ENCODE measurements at regions not wholly inside any gene's neighbourhood (a gene's known extent, or its start where the extent isn't known, plus 50 kb on each side); places are given as distances from the start of the nearest gene placed in this dataset.

DNA sequence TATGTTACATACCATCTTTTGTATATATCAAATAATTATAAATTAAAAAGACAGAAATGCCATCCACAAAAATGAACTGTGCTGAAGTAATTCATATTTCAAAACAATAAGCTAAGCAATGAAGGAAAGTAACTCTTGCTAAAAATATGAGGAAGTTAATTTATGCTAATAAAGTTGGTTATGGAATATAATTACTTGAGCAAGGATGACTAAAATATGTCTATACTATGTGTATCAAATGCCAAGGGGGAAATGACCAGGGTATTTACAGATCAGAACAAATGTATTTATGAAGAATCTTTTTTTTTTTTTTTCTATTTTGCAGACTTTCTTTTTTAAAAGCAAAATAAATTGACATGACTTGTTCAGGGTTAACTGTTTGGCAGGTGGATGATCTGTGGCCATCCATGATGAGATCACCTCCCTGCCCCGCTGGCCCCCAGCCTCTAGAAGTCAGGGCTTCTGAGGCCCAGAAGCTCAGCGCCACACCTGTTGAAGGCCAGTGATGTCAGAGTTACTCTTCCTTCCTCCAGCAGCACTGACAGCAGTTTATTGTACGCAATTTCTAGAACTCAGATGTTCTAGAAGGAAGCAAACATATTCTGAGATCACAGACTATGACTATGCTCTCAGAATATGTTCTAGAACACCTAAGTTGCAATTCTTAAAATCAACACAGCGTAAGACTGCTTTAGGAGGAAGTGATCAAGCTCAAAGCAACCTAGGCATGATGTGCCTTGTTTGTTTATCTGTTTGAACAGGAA, 196.1 kb upstream of the KLF14 start:
- intact Hi-C loops (cut with DNase I; ENCODE audit: low total_unique reads) (no loop called here), in situ Hi-C loops (cut with MboI; ENCODE audit: low sequenced_read_pairs in 4 of 4) (no loop called here)
- H3K4me1 ChIP-seq = peaks cover 91 to 98% of the 10 kb centered on the region in 2 donors
- no peak for TF ChIP-seq POLR2A (IDR thresholded peaks at IDR 0.05)
- TF ChIP-seq, protein P1, sequence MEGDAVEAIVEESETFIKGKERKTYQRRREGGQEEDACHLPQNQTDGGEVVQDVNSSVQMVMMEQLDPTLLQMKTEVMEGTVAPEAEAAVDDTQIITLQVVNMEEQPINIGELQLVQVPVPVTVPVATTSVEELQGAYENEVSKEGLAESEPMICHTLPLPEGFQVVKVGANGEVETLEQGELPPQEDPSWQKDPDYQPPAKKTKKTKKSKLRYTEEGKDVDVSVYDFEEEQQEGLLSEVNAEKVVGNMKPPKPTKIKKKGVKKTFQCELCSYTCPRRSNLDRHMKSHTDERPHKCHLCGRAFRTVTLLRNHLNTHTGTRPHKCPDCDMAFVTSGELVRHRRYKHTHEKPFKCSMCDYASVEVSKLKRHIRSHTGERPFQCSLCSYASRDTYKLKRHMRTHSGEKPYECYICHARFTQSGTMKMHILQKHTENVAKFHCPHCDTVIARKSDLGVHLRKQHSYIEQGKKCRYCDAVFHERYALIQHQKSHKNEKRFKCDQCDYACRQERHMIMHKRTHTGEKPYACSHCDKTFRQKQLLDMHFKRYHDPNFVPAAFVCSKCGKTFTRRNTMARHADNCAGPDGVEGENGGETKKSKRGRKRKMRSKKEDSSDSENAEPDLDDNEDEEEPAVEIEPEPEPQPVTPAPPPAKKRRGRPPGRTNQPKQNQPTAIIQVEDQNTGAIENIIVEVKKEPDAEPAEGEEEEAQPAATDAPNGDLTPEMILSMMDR (IDR thresholded peaks at IDR 0.05 in 4 of 5, conservative IDR thresholded peaks at IDR 0.05 in 1 of 5) = no peak
- H3K4me3 ChIP-seq = peak overlapping the region in 2 of 4 donors; percentile 27 to 28
- peaks cover 0 to 2% of the 10 kb centered on the region in 2 donors for H3K36me3 ChIP-seq
- no peaks in the 10 kb centered on the region for H3K9me3 ChIP-seq
- H3K27ac ChIP-seq = peak overlapping the region; percentile 91 to 97 (median 94)
- ATAC-seq (peak; percentile 13 to 14), DNase-seq (no peak)
- H3K27me3 ChIP-seq = no peaks in the 10 kb centered on the region

DNA sequence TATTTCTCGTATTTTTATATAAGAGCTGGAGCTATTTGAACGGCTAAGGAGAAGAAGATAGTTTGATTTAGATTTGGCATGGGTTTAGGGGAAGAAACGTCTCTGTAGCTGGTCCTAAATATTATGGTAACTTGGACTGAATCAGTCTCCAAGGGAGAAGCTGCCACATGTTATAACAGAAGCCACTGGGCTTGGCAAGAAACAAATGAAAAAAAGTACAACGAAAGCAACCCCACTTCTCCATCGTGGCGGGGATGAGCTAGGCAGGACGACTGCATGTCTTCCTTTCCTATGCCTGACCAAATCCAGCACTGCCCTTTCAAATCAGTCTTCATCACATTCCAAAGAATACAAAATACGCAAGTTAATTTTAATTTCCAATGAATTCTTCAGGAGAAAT, 196.7 kb upstream of the KLF14 start:
- intact Hi-C loops (cut with DNase I; ENCODE audit: low total_unique reads) = no loop called here
- peak overlapping the region in 2 of 4 donors; percentile 27 to 28 for H3K4me3 ChIP-seq
- peak overlapping the region; percentile 91 to 97 (median 94) for H3K27ac ChIP-seq
- DNase-seq (no peak), ATAC-seq (no peak)
- no peaks in the 10 kb centered on the region for H3K9me3 ChIP-seq
- TF ChIP-seq, protein P1 (IDR thresholded peaks at IDR 0.05 in 4 of 5, conservative IDR thresholded peaks at IDR 0.05 in 1 of 5) = no peak
- H3K36me3 ChIP-seq = peaks cover 0 to 8% of the 10 kb centered on the region in 2 donors
- peaks cover 90 to 98% of the 10 kb centered on the region in 2 donors for H3K4me1 ChIP-seq
- H3K27me3 ChIP-seq = no peaks in the 10 kb centered on the region
- in situ Hi-C loops (cut with MboI; ENCODE audit: low sequenced_read_pairs in 4 of 4) = no loop called here

DNA sequence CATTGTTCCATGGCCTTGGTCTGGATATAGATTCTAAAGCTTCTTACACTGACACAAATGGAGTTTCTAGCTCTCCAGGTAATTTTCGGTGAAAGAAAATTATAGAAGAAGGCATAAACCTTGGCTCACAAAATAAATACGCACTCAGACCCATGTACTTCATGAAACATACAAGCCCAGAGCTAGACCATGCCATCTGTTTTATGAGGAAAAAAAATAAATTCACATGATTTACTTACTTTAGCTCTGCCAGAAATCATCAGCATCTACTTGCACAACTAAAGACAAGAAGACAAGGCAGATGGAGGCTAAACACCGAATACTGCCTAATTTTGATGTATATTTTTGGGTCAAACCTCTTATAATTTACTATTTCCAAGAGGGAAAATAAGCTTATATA, 197.4 kb upstream of the KLF14 start:
- DNase-seq = no peak
- H3K9me3 ChIP-seq = no peaks in the 10 kb centered on the region
- peak overlapping the region; percentile 91 to 97 (median 94) for H3K27ac ChIP-seq
- peak overlapping the region in 1 of 4 donors; percentile 28 for H3K4me3 ChIP-seq
- TF ChIP-seq POLR2A (IDR thresholded peaks at IDR 0.05) = no peak
- TF ChIP-seq, protein P1 (IDR thresholded peaks at IDR 0.05 in 4 of 5, conservative IDR thresholded peaks at IDR 0.05 in 1 of 5) = no peak
- H3K27me3 ChIP-seq = no peaks in the 10 kb centered on the region
- no peak for ATAC-seq
- intact Hi-C loops (cut with DNase I; ENCODE audit: low total_unique reads) = no loop called here
- peaks cover 89 to 99% of the 10 kb centered on the region in 2 donors for H3K4me1 ChIP-seq
- in situ Hi-C loops (cut with MboI; ENCODE audit: low sequenced_read_pairs in 4 of 4) = no loop called here
- peaks cover 0 to 11% of the 10 kb centered on the region in 2 donors for H3K36me3 ChIP-seq

DNA sequence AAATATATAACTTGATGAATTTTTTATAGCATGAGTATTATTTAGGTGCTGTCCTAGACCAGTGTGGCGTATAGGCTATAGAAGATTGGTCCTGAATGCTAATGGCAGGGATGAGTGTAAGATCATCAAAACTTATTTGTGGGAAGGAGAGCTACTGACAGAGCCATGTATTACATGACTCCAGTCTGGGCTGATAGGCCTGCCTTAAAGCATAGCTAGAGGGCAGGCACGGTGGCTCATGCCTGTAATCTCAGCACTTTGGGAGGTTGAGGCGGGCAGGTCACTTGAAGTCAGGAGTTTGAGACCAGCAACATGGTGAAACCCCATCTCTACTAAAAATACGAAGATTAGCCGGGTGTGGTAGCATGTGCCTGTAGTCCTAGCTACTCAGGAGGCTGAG, 198.1 kb upstream of the KLF14 start:
- intact Hi-C loops (cut with DNase I; ENCODE audit: low total_unique reads) (no loop called here), in situ Hi-C loops (cut with MboI; ENCODE audit: low sequenced_read_pairs in 4 of 4) (no loop called here)
- Histone ChIP-seq H3K27me3 (no peaks in the 10 kb centered on the region), H3K36me3 (peaks cover 0 to 11% of the 10 kb centered on the region in 2 donors), H3K4me1 (peaks cover 89 to 99% of the 10 kb centered on the region in 2 donors), H3K9me3 (no peaks in the 10 kb centered on the region), H3K27ac (peak overlapping the region; percentile 91 to 97 (median 94)), H3K4me3 (peak overlapping the region in 1 of 4 donors; percentile 28)
- ATAC-seq (no peak), DNase-seq (no peak)
- TF ChIP-seq, protein P1 (IDR thresholded peaks at IDR 0.05 in 4 of 5, conservative IDR thresholded peaks at IDR 0.05 in 1 of 5) = no peak
- no peak for TF ChIP-seq POLR2A (IDR thresholded peaks at IDR 0.05)

Data from gastrocnemius medialis (tissue), 4 donors.